IMR-90 (cell line): ENCODE measurements at regions not wholly inside any gene's neighbourhood (a gene's known extent, or its start where the extent isn't known, plus 50 kb on each side); places are given as distances from the start of the nearest gene placed in this dataset.
"Not testable (repeated sequence)": the region's sequence is repeated elsewhere in the genome, so short reads cannot be mapped to it uniquely, and the experiment has no call there.

Experiments used
- ATAC-seq: fragments of 200-7000 bp; cut with Tn5 transposase; 2 replicates; pipeline ENCODE4 v1.9.1; 2020; ENCODE audit warnings: low read depth, mild to moderate bottlenecking, moderate library complexity
- BruUV-seq: library from RNA; stranded (reverse); fragments of 400-500 nt; replicated peaks from 2 replicates; lab custom pipeline; 2021; lab: Mats Ljungman, UMichigan
- CTCF ChIA-PET: fragments of 300-600 bp; formaldehyde crosslinking; extraction: SDS; loops from one replicate; lab custom pipeline; 2021; ENCODE audit warnings: antibody characterized with exemption; lab: Yijun Ruan, JAX
- POLR2A ChIA-PET: fragments of 300-600 bp; sonication (Branson Sonifier 250); formaldehyde crosslinking; loops from one replicate; lab custom pipeline; 2022; ENCODE audit warnings: antibody characterized with exemption; ENCODE audit not compliant: unreplicated experiment; lab: Charles Lee
- DNase-seq: peaks from one replicate; pipeline ENCODE4 v3.0.0; 2013
- H2AFZ ChIP-seq: replicated peaks from 2 replicates; pipeline ENCODE3; 2013; ENCODE audit warnings: low read length, mild to moderate bottlenecking; ENCODE audit not compliant: poor library complexity
- H2AK5ac ChIP-seq: 2 replicates; pipeline ENCODE4 v1.6.1; 2013; ENCODE audit warnings: low read depth, low read length, inconsistent platforms
- H2AK9ac ChIP-seq: replicated peaks from 2 replicates; pipeline ENCODE3; 2013; ENCODE audit warnings: mild to moderate bottlenecking, low read depth, low read length, moderate library complexity; ENCODE audit not compliant: poor library complexity
- H2BK120ac ChIP-seq: 2 replicates; pipeline ENCODE4 v1.6.1; 2013; ENCODE audit warnings: low read depth, low read length, inconsistent platforms
- H2BK15ac ChIP-seq: 3 replicates; pipeline ENCODE4 v1.6.1; 2013; ENCODE audit warnings: low read depth, low read length, inconsistent platforms
- H2BK20ac ChIP-seq: 2 replicates; pipeline ENCODE4 v1.6.1; 2013; ENCODE audit warnings: low read depth, mild to moderate bottlenecking, inconsistent platforms, low read length, moderate library complexity
- H2BK5ac ChIP-seq: 2 replicates; pipeline ENCODE4 v1.6.1; 2013; ENCODE audit warnings: mild to moderate bottlenecking, low read depth, low read length, inconsistent platforms; ENCODE audit not compliant: poor library complexity, severe bottlenecking
- H3K14ac ChIP-seq: replicated peaks from 2 replicates; pipeline ENCODE4 v1.6.1; 2013; ENCODE audit warnings: low read depth, low read length, inconsistent platforms
- H3K18ac ChIP-seq: 2 replicates; pipeline ENCODE4 v1.6.1; 2013; ENCODE audit warnings: low read depth, low read length, control low read depth
- H3K23ac ChIP-seq: 2 replicates; pipeline ENCODE4 v1.6.1; 2013; ENCODE audit warnings: low read depth, low read length, inconsistent platforms
- H3K27ac ChIP-seq: 2 replicates; pipeline ENCODE4 v1.5.1; 2013; ENCODE audit warnings: mild to moderate bottlenecking, control low read depth, low read length; ENCODE audit not compliant: insufficient read depth
- H3K27me3 ChIP-seq: 2 replicates; pipeline ENCODE4 v1.6.1; 2013; ENCODE audit warnings: low read length; ENCODE audit not compliant: control insufficient read depth, insufficient read depth
- H3K36me3 ChIP-seq: 2 replicates; pipeline ENCODE4 v1.6.1; 2013; ENCODE audit warnings: low read length, mixed read lengths; ENCODE audit not compliant: control insufficient read depth, insufficient read depth
- H3K4ac ChIP-seq: 2 replicates; pipeline ENCODE4 v1.6.1; 2013; ENCODE audit warnings: low read depth, low read length, inconsistent platforms
- H3K4me1 ChIP-seq: 2 replicates; pipeline ENCODE4 v1.6.1; 2013; ENCODE audit warnings: low read length, mixed read lengths; ENCODE audit not compliant: control insufficient read depth, insufficient read depth
- H3K4me2 ChIP-seq: 2 replicates; pipeline ENCODE4 v1.6.1; 2013; ENCODE audit warnings: low read depth, mild to moderate bottlenecking, control low read depth, low read length, moderate library complexity
- H3K4me3 ChIP-seq: 2 replicates; pipeline ENCODE4 v1.5.1; 2013; ENCODE audit warnings: low read depth, mild to moderate bottlenecking, control low read depth, low read length, moderate library complexity; ENCODE audit not compliant: insufficient read depth
- H3K56ac ChIP-seq: 2 replicates; pipeline ENCODE4 v1.6.1; 2013; ENCODE audit warnings: low read length, inconsistent platforms; ENCODE audit not compliant: insufficient read depth; ENCODE audit errors: extremely low read depth
- H3K79me1 ChIP-seq, 2 experiments: 2 replicates each; pipeline ENCODE4 v1.6.1; 2013; ENCODE audit warnings: low read length in 2 of 2, inconsistent platforms in 1 of 2, low read depth in 1 of 2
- H3K9ac ChIP-seq: 2 replicates; pipeline ENCODE4 v1.6.1; 2013; ENCODE audit warnings: low read depth, low read length, control low read depth
- H3K9me1 ChIP-seq: 2 replicates; pipeline ENCODE4 v1.6.1; 2013; ENCODE audit warnings: low read length, inconsistent platforms; ENCODE audit not compliant: insufficient read depth
- H3K9me3 ChIP-seq: 2 replicates; pipeline ENCODE4 v1.6.1; 2013; ENCODE audit warnings: low read length; ENCODE audit not compliant: control insufficient read depth, insufficient read depth
- H4K20me1 ChIP-seq: 2 replicates; pipeline ENCODE4 v1.6.1; 2013; ENCODE audit warnings: low read length, inconsistent platforms; ENCODE audit not compliant: insufficient read depth
- H4K5ac ChIP-seq: 2 replicates; pipeline ENCODE4 v1.6.1; 2013; ENCODE audit warnings: mild to moderate bottlenecking, low read depth, low read length, control low read depth
- H4K8ac ChIP-seq, 2 experiments: 2 replicates each; pipeline ENCODE4 v1.6.1; 2013; ENCODE audit warnings: low read depth in 2 of 2, low read length in 2 of 2, control low read depth in 1 of 2, inconsistent platforms in 1 of 2
- H4K91ac ChIP-seq: 2 replicates; pipeline ENCODE4 v1.6.1; 2013; ENCODE audit warnings: low read depth, low read length, inconsistent platforms; ENCODE audit not compliant: insufficient read depth
- NFE2L2 ChIP-seq: fragments of 150-350 bp; IDR thresholded peaks from 2 replicates; pipeline ENCODE4 v1.6.1; 2016; ENCODE audit warnings: low read depth, mild to moderate bottlenecking, low read length
- POLR2A ChIP-seq: IDR thresholded peaks from 2 replicates; pipeline ENCODE4 v1.6.1; 2012; ENCODE audit warnings: mild to moderate bottlenecking, low read depth, low read length
- WGBS, 2 experiments: methylation state at CpG; one replicate each; pipeline versions ENCODE4 v1.1.5 to v1.1.7; 2013; ENCODE audit warnings: missing lambda C conversion rate in 2 of 2; ENCODE audit not compliant: insufficient read length in 1 of 2; ENCODE audit errors: extremely low coverage in 2 of 2; 5-methylcytosine and 5-hydroxymethylcytosine counted together
- dilution Hi-C: fragments of 300-500 bp; cut with HindIII; formaldehyde crosslinking; loops from one replicate; pipeline ENCODE4 v1.14.3; 2018; ENCODE audit warnings: low sequenced_read_pairs; ENCODE audit not compliant: unreplicated experiment
- in situ Hi-C: fragments of 300-500 bp; cut with MboI; formaldehyde crosslinking; loops from 3 replicates; pipeline ENCODE4 v1.14.3; 2019; ENCODE audit warnings: low sequenced_read_pairs, inconsistent platforms, mixed read lengths
- intact Hi-C: fragments of 100-400 bp; cut with micrococcal nuclease; formaldehyde crosslinking; loops from 2 replicates; pipeline ENCODE4 v1.10.0; 2022
- TF ChIP-seq, protein P1 (sequence below): fragments of 150-350 bp; IDR thresholded peaks from 2 replicates; pipeline ENCODE4 v1.6.1; 2016; ENCODE audit warnings: low read depth, mild to moderate bottlenecking, low read length, moderate library complexity, borderline replicate concordance

GRCh38 chr7:65295409-65295808, 78.2 kb upstream of the ZNF92 start:
- Histone ChIP-seq H3K9ac (no peak overlapping the region), H3K14ac (no peak overlapping the region), H3K4me2 (no peak overlapping the region), H4K5ac (no peak overlapping the region), H3K56ac (no peak overlapping the region), H2AFZ (no peak overlapping the region), H3K9me3 (no peaks in the 10 kb centered on the region), H3K18ac (no peak overlapping the region), H4K20me1 (no peaks in the 10 kb centered on the region), H2BK5ac (no peak overlapping the region), H3K4me3 (no peak overlapping the region), H3K36me3 (no peaks in the 10 kb centered on the region), H3K79me1 (no peaks in the 10 kb centered on the region), H2BK20ac (no peak overlapping the region), H2AK9ac (no peak overlapping the region), H2AK5ac (no peak overlapping the region), H3K23ac (no peak overlapping the region), H2BK15ac (no peak overlapping the region), H2BK120ac (no peak overlapping the region), H3K27me3 (no peaks in the 10 kb centered on the region), H4K8ac (no peak overlapping the region), H3K9me1 (no peaks in the 10 kb centered on the region), H3K27ac (no peak overlapping the region), H3K4ac (no peak overlapping the region), H4K91ac (no peak overlapping the region), H3K4me1 (no peaks in the 10 kb centered on the region)
- intact Hi-C loops = no loop called here
- in situ Hi-C loops = no loop called here
- BruUV-seq = no TSS peak
- WGBS, 2 experiments = no CpG with 5 or more reads among the region's 2 CpGs
- ATAC-seq (no peak), DNase-seq (no peak)
- dilution Hi-C loops = no loop called here
- CTCF ChIA-PET = no interaction called here
- TF ChIP-seq, protein P1, sequence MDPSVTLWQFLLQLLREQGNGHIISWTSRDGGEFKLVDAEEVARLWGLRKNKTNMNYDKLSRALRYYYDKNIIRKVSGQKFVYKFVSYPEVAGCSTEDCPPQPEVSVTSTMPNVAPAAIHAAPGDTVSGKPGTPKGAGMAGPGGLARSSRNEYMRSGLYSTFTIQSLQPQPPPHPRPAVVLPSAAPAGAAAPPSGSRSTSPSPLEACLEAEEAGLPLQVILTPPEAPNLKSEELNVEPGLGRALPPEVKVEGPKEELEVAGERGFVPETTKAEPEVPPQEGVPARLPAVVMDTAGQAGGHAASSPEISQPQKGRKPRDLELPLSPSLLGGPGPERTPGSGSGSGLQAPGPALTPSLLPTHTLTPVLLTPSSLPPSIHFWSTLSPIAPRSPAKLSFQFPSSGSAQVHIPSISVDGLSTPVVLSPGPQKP = no peak
- no peak for TF ChIP-seq NFE2L2
- TF ChIP-seq POLR2A = no peak
- POLR2A ChIA-PET = no interaction called here

DNA sequence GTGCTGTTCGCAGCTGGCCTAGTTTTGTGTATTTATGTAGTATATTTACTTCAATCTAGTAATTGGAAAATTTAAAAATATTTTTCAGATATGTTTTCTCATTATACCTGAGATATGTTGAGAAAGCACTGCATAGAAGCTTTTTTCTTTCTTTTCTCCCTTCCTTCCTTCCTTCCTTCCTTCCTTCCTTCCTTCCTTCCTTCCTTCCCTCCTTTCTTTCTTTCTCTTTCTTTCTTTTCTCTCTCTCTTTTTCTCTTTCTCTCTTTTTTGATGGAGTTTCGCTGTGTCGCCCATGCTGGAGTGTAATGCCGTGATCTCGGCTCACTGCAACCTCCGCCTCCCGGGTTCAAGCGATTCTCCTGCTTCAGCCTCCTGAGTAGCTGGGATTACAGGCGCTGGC, 83.3 kb upstream of the ZNF92 start:
- H3K4me1 ChIP-seq, in situ Hi-C loops, H3K56ac ChIP-seq, POLR2A ChIA-PET, H3K4me2 ChIP-seq, intact Hi-C loops, H4K91ac ChIP-seq, H4K8ac ChIP-seq, H3K27ac ChIP-seq, dilution Hi-C loops, BruUV-seq, H4K5ac ChIP-seq, H2AK5ac ChIP-seq, H2BK120ac ChIP-seq, H3K9ac ChIP-seq, H3K14ac ChIP-seq, H3K27me3 ChIP-seq, H3K18ac ChIP-seq, H2BK20ac ChIP-seq, H3K79me1 ChIP-seq, H2BK5ac ChIP-seq, H2BK15ac ChIP-seq, H2AK9ac ChIP-seq, H2AFZ ChIP-seq, DNase-seq, H3K23ac ChIP-seq, H3K4ac ChIP-seq, H3K4me3 ChIP-seq, H3K36me3 ChIP-seq, CTCF ChIA-PET, ATAC-seq, H3K9me3 ChIP-seq, H3K9me1 ChIP-seq, H4K20me1 ChIP-seq: not testable (repeated sequence)
- 66% methylated on average over 3 of the region's 9 CpGs; no CpG with 5 or more reads in 1 of the 2 experiments for WGBS, 2 experiments
